ENCODE measurements at regions not wholly inside any gene's neighbourhood (a gene's known extent, or its start where the extent isn't known, plus 50 kb on each side); places are given as distances from the start of the nearest gene placed in this dataset.
"Not testable (repeated sequence)": the region's sequence is repeated elsewhere in the genome, so short reads cannot be mapped to it uniquely, and the experiment has no call there.

- DNase-seq (ENCODE audit: low spot score): no peak
Observed at GRCh38 chr1:184888505-184888904, 85.8 kb downstream of the NIBAN1 start.

DNA sequence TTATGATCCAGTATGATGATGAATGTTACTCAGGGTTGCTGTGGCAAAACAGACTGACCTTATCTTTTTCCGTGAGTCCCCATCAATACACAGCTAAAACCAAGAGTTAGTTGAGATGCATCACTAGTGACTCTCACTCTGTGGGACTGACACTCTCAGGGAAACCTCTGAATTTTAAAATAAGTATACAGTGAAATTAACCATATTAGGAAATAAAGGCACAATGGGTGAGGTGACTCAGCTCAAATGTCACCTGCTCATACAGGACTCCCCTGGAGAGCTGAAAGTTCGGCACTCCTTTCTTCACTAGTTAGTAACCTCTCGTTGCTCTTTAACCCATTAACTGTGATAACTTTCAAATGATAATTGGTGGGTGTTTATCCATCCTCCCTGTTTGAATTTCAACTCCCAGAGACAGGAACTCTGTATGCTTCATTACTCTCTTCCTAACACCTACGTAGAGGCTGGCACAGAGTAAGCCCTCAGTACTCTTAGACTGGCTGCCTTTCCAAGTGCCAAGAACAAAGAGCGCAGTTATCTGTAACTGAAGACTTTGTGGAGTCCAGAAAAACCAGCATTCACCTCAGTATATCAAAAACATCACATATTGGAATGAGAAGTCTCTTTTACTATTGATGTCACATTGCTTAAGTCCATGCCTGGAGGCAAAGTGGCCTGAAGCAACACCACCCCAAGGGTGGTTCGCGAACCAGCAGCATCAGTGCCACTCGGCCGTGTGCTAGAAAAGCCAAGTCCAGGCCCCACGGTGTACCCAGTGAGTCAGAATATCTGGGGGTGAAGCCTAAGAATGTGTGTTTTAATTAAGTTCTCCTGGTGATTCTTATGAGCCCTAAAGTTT lies 91.1 kb downstream of the NIBAN1 start:
- DNase-seq (ENCODE audit: low spot score): no peak

- DNase-seq (ENCODE audit: low spot score): peak; percentile 67
Observed at GRCh38 chr1:184881941-184882913, 92.1 kb downstream of the NIBAN1 start.

- DNase-seq (ENCODE audit: low spot score): no peak
Observed at GRCh38 chr1:184879876-184880557, 94.3 kb downstream of the NIBAN1 start.

DNA sequence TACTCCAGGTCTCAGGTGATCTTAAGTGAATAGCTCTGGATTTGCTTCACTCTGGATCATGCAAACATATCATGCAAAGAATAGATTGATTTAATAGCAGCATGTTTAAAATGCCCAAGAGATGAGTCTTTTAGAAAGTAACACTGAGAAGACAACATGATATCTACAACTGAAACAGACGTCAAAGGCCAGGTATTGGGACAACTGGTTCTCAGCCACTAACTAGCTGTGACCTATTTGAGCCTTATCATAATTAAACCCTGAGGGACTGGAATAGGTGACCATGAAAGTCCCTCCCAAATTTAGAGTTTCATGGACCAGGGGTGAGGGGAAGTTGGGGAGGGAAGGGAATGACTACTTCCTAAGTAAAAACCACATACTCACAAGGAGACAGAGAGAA lies 95.7 kb downstream of the NIBAN1 start:
- DNase-seq (ENCODE audit: low spot score): no peak

GRCh38 chr1:184878002-184878401 lies 96.3 kb downstream of the NIBAN1 start:
- no peak for DNase-seq (ENCODE audit: low spot score)

DNA sequence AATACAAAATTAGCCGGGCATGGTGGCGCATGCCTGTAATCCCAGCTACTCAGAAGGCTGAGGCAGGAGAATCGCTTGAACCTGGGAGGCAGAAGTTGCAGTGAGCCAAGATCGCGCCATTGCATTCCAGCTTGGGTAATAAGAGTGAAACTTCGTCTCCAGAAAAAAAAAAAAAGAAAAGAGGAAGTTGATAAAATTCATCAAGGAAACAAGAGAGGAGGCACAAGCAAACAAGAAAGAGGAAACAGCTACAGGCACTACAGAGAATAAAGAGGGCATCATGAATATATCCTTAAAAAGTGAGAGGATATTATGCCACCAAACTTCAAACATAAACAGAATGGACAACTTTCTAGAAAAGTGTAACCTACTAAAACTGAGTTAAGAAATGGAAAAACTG lies 98.3 kb downstream of the NIBAN1 start:
- not testable (repeated sequence) for DNase-seq (ENCODE audit: low spot score)

GRCh38 chr1:184875218-184875617 lies 99.1 kb downstream of the NIBAN1 start:
- no peak for DNase-seq (ENCODE audit: low spot score)

DNA sequence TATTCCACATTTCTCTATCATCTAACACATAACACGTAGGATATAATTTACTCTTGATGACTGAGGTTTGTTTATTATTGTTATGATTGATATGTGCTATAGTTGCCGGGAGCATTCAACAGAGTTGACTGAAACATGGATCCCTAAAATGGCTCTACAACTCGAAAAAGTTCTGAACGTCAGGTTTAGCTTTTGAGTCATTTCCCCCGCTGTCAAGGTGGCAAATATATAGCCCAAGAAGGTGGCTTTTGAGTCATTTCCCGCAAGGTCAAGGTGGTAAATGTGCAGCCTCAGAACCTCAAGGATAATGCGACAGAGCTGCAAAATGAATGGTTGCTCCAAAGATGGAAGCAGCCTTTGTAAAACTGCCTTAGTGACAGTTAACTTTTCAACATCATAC lies 104.0 kb downstream of the NIBAN1 start:
- no peak for DNase-seq (ENCODE audit: low spot score)

DNA sequence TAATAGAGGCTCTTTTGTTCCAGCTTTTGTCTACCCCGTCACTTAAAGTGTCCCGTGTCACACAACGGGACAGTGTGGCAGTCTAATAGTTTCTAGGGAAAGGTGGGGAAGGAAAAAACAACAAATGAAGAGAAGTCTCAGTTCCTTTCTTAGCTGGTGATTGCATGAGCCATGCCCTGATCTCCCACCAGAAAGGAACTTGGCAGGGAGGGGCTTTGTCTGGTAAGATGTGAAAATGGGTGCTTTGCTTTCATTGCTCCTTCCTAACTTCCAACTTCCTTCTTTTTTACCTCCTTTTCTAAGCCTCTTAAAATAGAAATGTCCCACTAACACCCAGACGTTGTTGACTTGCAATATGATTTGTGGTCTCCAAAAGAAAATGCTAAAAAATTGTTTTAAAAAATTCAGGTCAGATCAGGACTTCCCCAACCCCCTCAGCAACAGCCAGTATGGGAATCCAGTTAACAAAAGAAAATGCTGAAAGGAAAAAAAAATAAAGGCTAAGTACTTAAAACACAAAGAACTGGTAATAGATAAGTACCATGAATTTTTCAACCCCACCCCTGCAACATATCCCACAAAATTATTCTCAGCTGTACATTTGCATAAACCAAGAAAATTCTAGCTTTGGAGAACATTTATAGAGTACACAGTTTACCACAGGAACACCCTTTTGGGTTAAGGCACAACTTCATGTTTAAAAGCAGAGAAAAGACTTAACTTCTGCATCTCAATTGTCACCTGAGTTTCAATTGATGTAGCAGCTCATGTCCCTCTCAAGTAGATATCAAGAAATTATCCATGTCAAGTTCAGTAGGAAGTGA lies 106.2 kb downstream of the NIBAN1 start:
- DNase-seq (ENCODE audit: low spot score): no peak

DNA sequence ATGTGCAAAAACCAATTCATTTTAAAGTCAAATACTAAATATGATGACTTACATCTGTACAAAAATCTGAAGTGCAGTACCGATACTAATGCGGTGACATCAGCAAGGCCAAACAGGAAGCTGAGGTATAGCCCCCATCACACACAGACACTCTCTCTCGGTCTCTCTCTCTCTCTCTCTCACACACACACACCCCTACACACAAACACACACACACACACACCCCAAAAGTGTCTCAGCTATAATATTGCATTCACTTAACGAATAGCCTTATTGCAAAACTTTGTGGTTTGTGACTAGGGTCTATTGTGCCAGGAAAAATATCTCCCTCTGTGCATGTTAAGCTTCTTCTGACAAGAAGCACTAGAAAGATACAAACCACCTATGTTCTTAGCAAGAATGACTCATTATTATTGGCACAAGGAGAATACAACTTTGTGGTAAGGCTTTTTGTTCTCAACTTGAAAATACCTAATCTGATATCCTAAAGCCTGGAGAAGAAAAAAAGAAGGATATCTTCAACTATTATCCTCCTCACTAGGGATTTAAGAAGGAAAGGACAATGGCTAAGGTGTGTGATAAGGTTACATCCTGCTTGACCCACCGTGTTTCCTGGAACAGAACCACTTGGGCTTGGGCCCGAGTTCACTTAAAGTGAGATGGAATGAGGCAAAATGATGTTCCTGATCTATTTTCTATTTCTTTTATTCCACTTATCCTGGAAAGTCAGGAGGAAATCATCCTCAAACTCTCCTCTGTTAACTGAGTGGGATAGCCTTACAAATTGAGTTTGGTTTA lies 107.1 kb downstream of the NIBAN1 start:
- peak; percentile 67 for DNase-seq (ENCODE audit: low spot score)

- no peak for DNase-seq (ENCODE audit: low spot score)
Observed at GRCh38 chr1:184866586-184866985, 107.7 kb downstream of the NIBAN1 start.

GRCh38 chr1:184865831-184866230 lies 108.5 kb downstream of the NIBAN1 start:
- no peak for DNase-seq (ENCODE audit: low spot score)

- DNase-seq (ENCODE audit: low spot score): no peak
Observed at GRCh38 chr1:184861755-184862336, 107.2 kb upstream of the EDEM3 start.

GRCh38 chr1:184860985-184861754 lies 106.5 kb upstream of the EDEM3 start:
- DNase-seq (ENCODE audit: low spot score): no peak

GRCh38 chr1:184860535-184860934 lies 105.9 kb upstream of the EDEM3 start:
- peak; percentile 13 for DNase-seq (ENCODE audit: low spot score)

DNA sequence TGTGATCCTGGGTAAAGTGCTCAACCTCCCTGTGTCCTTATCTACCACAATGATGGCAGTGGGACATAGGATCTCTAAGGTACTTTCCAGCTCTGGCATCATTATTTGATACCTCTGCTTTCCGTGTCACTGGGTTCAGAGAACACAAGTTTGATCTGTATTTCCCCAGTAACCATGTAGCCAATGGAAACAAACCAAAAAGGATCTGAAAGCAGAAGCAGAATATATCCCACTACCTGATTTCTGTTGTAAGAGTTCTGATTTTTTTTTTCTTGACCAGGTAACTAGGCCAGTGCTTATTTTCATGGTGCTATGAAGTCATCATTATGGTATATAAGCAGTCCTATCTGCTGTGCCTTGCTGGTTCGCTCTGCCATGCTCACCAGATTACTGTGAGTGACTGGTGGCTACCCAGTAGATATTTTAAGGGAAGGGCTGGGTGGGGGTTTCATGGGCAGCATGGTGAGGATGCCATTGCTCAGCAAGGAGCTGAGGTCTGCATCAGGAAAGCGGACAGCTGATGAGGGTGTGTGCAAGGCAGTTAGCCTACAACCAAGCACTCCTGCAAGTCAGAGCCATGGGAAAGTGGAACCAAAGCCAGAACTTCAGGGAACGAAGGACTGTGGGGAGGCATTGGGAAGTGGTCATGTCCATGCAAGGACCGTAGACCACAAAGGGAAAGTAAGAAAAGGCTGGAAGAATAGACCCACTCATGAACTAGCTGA lies 104.9 kb upstream of the EDEM3 start:
- DNase-seq (ENCODE audit: low spot score): no peak

- no peak for DNase-seq (ENCODE audit: low spot score)
Observed at GRCh38 chr1:184858288-184858687, 103.6 kb upstream of the EDEM3 start.
